ENCODE measurements at regions not wholly inside any gene's neighbourhood (a gene's known extent, or its start where the extent isn't known, plus 50 kb on each side); places are given as distances from the start of the nearest gene placed in this dataset.

DNA sequence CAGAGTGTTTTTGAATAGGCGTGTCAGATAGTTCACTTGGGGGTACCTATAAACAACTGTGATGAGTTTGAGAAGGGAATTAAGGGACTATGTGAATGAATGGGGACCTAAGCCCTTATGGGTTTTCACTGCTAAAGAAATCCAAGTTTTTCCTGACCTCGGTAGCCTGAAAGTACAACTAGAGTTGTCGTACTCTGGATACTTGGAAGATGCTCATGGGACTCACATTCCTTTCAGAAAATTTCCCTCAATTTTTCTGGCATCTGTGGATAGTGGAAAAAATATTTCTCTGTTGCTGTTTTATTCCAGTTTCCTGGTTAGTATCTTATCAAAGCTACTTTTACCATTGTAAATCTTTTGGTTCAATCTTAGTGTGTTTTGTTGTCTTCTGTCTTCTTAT is 1112.3 kb upstream of the SEMA6A start:
- TF ChIP-seq CTCF (IDR thresholded peaks at IDR 0.05; ENCODE audit: borderline replicate concordance, control extremely low read depth, extremely low read depth, insufficient read depth, missing control alignments), result no peak
- in situ Hi-C loops (cut with MboI; ENCODE audit: low sequenced_read_pairs, unreplicated experiment), result no loop called here
- no peak for DNase-seq (ENCODE audit: low spot score)

GRCh38 chr5:117682416-117682815 is 1107.8 kb upstream of the SEMA6A start:
- TF ChIP-seq CTCF (IDR thresholded peaks at IDR 0.05; ENCODE audit: borderline replicate concordance, control extremely low read depth, extremely low read depth, insufficient read depth, missing control alignments), result no peak
- DNase-seq (ENCODE audit: low spot score), result no peak
- in situ Hi-C loops (cut with MboI; ENCODE audit: low sequenced_read_pairs, unreplicated experiment), result no loop called here

GRCh38 chr5:117681431-117682254 is 1107.0 kb upstream of the SEMA6A start:
- in situ Hi-C loops (cut with MboI; ENCODE audit: low sequenced_read_pairs, unreplicated experiment), result no loop called here
- no peak for TF ChIP-seq CTCF (IDR thresholded peaks at IDR 0.05; ENCODE audit: borderline replicate concordance, control extremely low read depth, extremely low read depth, insufficient read depth, missing control alignments)
- no peak for DNase-seq (ENCODE audit: low spot score)

DNA sequence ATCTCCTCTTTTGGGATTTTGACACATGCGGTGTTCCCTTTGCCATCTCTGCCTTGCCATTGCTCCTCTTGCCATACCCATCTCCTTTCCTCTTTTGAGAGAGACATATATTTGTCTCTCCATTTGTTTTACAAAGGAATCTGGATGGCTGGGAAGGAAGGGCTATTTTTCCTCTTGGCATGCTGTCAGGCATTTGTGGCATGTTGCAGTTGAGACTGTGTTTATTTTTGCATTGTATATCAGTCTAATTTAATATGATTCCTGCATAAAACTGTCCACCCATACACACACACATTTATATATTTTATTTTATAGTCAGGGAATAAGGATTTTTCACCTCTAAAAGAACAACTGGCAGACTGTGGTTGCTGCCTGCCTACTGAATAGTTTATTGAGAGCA is 1105.8 kb upstream of the SEMA6A start:
- DNase-seq (ENCODE audit: low spot score), result no peak
- TF ChIP-seq CTCF (IDR thresholded peaks at IDR 0.05; ENCODE audit: borderline replicate concordance, control extremely low read depth, extremely low read depth, insufficient read depth, missing control alignments), result no peak
- in situ Hi-C loops (cut with MboI; ENCODE audit: low sequenced_read_pairs, unreplicated experiment), result no loop called here

DNA sequence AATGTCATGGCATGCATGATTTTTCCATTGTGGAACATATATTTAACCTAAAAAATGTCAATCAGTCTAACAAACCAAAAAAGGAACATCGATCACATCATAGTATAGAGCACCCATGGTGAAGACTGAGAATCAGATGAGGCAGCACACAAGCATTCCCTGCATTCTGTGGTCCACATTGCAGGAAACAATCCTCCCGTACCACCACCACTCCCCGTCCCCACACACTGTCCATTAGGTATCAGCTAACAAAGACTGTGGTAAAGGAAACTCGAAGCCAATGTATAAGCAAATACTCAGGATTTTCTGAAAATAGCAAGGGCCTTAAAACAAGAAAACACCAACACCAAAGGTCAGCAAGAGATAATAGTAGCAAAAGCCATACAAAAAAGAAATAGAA is 1104.4 kb upstream of the SEMA6A start:
- no peak for TF ChIP-seq CTCF (IDR thresholded peaks at IDR 0.05; ENCODE audit: borderline replicate concordance, control extremely low read depth, extremely low read depth, insufficient read depth, missing control alignments)
- no peak for DNase-seq (ENCODE audit: low spot score)
- in situ Hi-C loops (cut with MboI; ENCODE audit: low sequenced_read_pairs, unreplicated experiment), result no loop called here

- in situ Hi-C loops (cut with MboI; ENCODE audit: low sequenced_read_pairs, unreplicated experiment), result no loop called here
- DNase-seq (ENCODE audit: low spot score), result no peak
- TF ChIP-seq CTCF (IDR thresholded peaks at IDR 0.05; ENCODE audit: borderline replicate concordance, control extremely low read depth, extremely low read depth, insufficient read depth, missing control alignments), result no peak
Observed at GRCh38 chr5:117675646-117676045, 1101.0 kb upstream of the SEMA6A start.
